Stimulated activated CD8-positive, alpha-beta memory T cell treated with anti-CD3 and anti-CD28 coated beads, Interleukin-4, amount 100 ng/mL, for 48 hours (primary cell): ENCODE measurements at regions not wholly inside any gene's neighbourhood (a gene's known extent, or its start where the extent isn't known, plus 50 kb on each side); places are given as distances from the start of the nearest gene placed in this dataset.

ENCODE experiments used
- DNase-seq: peaks from one replicate; pipeline ENCODE4 v3.0.0-alpha.2; 2020

- no peak for DNase-seq
These were observed 718.8 kb upstream of the SGCG start for GRCh38 chr13:22461854-22462490.

- DNase-seq, result no peak
These were observed 717.7 kb upstream of the SGCG start for GRCh38 chr13:22463089-22463488.

GRCh38 chr13:22468045-22468444, 712.7 kb upstream of the SGCG start:
- no peak for DNase-seq

DNA sequence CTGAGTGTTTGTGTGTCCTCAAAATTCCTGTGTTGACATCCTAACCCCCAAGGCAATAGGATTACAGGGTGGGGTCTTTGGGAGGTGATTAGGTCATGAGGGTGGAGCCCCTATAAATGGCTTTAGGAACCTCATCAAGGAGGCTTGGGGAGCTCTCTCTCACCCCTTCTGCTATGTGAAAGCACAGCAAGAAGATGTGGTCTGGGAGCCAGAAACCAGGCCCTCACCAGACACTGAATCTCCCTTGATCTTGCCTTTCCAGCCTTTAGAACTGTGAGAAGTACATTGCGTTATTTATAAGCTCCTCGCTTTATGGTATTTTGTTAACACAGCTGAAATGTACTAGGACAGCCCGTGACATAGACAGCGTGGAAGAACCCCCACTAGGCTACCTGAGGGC, 712.0 kb upstream of the SGCG start:
- no peak for DNase-seq

- no peak for DNase-seq
These were observed 711.3 kb upstream of the SGCG start for GRCh38 chr13:22469452-22469851.

GRCh38 chr13:22470075-22470474, 710.7 kb upstream of the SGCG start:
- DNase-seq, result no peak

DNA sequence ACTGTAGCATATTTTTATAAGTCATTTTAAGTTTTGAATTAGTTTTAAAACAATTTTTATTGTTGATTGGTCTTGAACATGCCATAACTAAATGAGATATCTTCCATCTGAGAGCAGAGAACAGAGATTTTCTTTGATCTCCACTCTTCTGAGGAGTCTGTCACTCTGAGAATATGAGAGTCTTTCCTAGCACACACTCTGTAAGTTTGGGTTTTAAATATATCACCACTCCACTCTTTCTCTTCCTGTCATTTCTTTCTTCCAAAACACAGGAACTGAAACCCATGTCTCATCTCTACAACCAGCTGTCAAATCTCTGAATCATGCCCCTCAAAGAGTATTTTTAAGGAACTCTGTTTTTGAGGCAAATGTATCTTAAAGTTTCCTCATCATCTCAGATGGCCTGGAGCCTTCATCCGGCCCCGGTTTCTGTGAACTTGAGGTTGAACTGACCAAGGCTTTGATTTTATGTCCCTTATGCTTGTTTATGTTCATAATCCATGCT, 698.2 kb upstream of the SGCG start:
- no peak for DNase-seq

GRCh38 chr13:22483276-22483675, 697.5 kb upstream of the SGCG start:
- DNase-seq, result no peak

DNA sequence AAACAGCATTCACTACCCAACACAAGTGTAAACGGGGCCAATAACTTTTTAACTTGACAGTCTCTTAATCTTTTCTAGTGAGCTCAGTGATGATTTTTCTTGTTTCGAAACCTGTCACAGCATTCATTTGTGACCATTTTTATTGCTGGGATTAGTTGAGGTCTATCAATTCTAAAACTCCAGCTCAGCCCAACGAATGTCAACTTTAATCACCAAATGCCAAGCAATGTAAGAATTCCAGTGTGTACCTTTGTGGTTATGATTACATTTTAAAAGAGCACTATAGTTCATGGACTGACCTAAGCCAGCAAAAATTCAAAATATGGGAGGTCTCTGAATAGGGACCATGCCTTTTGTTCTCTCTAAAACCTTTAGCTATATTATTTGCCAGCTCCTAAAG, 694.3 kb upstream of the SGCG start:
- DNase-seq, result no peak

DNA sequence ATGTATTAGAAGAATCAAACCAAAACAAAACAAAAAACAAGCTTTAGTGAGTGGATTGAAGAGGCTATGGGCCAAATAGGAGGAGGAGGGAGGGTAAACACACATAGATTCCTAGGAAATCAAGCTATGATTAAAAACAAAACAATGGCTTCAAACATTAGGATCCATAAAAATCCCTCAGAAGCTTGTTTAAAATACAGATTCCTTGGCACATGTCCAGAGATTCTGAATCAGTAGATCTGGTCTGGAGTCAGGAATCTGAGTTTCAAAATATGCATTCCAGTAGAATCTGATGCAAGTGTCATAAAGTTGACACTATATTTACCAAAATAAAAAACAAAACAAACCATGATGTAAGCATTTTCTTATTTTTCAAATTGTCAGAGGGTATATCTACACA, 692.8 kb upstream of the SGCG start:
- no peak for DNase-seq

- no peak for DNase-seq
These were observed 691.0 kb upstream of the SGCG start for GRCh38 chr13:22489771-22490170.

DNA sequence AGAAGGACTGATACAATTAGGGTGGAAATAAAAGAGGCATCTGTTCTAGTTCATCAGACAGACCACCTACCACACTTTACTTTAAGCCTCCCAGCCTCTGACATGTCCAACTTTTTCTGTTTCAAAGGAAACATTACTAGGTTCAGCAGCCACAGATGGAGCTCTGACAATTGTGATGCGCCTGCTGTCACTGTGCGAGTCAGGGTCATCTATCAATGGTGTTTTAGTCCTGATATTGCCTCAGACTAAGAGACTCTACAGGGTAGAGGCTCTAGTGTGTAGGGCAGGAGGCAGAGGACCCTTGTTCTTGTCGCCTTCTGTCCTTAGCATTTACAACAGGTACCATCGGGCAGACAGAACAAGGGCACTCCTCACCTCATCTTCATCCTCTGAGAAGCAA, 685.0 kb upstream of the SGCG start:
- no peak for DNase-seq

- DNase-seq, result no peak
These were observed 683.8 kb upstream of the SGCG start for GRCh38 chr13:22496803-22497508.

- no peak for DNase-seq
These were observed 682.6 kb upstream of the SGCG start for GRCh38 chr13:22497991-22498780.

GRCh38 chr13:22499919-22500318, 680.9 kb upstream of the SGCG start:
- no peak for DNase-seq

- DNase-seq, result no peak
These were observed 675.3 kb upstream of the SGCG start for GRCh38 chr13:22505489-22505888.

GRCh38 chr13:22506096-22506691, 674.6 kb upstream of the SGCG start:
- no peak for DNase-seq

DNA sequence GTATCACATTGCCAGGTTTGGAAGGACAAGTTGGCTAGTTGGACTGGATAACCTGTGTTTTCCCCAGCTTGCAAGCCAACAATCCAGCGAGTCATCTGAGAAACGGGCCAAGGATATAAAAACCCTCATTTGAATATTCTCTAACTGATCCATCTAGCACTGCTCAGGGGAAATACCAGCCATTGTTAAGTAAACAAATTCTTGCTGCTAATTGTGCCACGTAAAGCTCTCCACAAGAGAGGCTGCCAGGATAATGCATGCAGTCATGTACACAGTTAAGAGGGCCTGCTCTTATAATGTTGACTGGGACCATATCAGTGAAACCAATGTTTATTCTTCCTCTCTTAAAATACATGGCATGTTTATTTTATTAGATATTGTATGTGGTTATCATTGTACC, 663.2 kb upstream of the SGCG start:
- DNase-seq, result no peak

DNA sequence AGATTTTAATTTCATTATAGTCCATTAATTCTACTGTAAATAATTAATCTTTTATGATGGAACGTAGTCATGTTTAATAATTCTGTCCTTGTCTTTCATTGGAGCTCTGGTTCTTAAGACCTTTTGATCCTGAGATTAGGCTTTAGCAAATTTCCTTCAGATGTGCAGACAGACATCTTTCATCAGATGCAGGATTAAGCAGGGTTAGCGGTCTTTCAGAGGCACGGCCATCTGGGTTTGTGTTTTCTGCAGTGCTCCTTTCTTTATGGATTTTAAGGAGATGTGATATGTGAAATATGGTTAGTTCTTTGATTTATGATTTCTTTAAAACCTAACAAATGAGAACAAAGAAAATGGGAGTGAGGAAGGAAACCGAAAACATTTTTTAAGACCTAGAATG, 643.9 kb upstream of the SGCG start:
- DNase-seq, result no peak

DNA sequence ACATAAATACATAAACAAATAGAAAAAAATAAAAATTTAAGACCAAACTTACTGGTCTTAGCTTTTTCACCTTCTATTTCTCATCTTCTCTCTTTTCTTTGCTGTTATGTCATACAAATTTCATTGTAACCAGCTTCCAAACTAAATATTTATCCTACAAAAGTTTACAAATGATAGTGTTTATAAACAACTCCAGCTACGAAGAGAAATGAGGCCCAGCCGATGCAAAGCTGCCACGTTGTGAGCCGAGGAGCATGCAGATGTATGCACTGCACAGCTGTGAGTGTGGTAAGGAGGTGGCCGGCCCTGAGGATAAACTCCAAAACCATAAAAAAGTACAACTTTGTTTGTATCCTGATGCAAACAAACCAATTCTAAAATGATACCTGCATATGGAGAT, 642.4 kb upstream of the SGCG start:
- DNase-seq, result no peak

DNA sequence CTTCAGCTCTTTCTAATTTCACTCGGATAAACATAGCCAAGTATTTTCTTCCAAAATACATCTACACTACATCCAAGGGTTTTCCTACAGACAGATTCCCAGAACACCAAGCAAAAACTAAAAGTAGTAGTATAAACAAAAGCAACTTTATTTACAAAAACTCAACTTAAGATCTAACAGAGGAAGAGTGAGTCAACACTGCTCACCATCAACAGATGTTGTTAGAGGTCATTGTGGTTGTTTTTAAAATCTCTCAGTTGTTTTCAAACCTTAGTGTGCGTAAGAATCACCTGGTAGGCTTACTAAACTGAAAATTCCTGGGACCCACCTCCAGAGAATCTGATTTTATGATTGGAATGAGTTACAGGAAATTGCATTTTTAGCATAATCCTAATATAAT, 631.7 kb upstream of the SGCG start:
- no peak for DNase-seq

- no peak for DNase-seq
These were observed 619.2 kb upstream of the SGCG start for GRCh38 chr13:22561581-22561980.

DNA sequence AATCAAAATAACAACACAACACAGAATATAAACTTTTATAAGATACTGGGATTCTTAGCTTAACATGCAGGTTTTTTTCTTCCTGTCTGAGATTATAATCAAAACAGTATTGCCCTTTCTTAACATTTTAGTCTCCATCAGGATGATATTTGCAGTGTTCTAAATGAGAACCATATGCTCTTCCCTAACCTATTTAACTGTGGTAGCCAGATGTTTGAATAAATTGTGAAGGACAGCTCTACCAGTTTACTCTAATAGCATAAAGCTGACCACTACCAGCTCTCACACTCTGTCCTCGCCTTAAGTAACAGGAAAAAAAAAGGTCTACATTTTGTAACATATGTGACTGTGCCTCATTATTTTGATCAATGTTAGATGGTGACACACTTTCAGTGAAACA, 618.7 kb upstream of the SGCG start:
- DNase-seq, result no peak

DNA sequence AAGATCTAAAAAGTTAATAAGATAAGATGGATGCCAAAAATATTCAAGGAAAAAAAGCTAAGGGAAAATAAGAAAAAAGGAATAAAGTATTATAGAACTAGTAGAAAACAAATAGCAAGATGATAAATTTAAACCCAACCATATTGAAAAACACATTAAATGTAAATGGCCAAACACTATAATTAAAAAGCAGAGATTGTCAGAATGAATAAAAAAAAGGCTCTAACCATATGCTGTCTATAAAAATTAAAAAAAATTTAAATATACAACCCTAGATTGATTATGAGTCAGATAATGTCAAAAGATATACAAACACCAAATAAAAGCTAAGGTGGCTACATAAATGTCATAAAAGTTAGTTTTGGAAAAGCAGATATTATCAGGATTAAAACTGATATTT, 617.5 kb upstream of the SGCG start:
- DNase-seq, result no peak
